ENCODE measurements at regions not wholly inside any gene's neighbourhood (a gene's known extent, or its start where the extent isn't known, plus 50 kb on each side); places are given as distances from the start of the nearest gene placed in this dataset.

- no peak for TF ChIP-seq RAD21 (IDR thresholded peaks at IDR 0.05 in 1 of 2, conservative IDR thresholded peaks at IDR 0.05 in 1 of 2; ENCODE audit: low read depth in 2 of 2, low read length in 2 of 2)
- TF ChIP-seq GTF2F1 (IDR thresholded peaks at IDR 0.05; ENCODE audit: borderline replicate concordance, low read depth, low read length), result no peak
- no peak for TF ChIP-seq SP2 (IDR thresholded peaks at IDR 0.05; ENCODE audit: low read length)
These were observed 87.2 kb upstream of the SLC10A2 start (continued) for GRCh38 chr13:103153466-103153865.
